GDM1 (cell line): ENCODE measurements at regions not wholly inside any gene's neighbourhood (a gene's known extent, or its start where the extent isn't known, plus 50 kb on each side); places are given as distances from the start of the nearest gene placed in this dataset.
"Not testable (repeated sequence)": the region's sequence is repeated elsewhere in the genome, so short reads cannot be mapped to it uniquely, and the experiment has no call there.

Experiments used
- DNase-seq: peaks from one replicate; lab custom pipeline; 2025; lab: John Stamatoyannopoulos, UW

DNA sequence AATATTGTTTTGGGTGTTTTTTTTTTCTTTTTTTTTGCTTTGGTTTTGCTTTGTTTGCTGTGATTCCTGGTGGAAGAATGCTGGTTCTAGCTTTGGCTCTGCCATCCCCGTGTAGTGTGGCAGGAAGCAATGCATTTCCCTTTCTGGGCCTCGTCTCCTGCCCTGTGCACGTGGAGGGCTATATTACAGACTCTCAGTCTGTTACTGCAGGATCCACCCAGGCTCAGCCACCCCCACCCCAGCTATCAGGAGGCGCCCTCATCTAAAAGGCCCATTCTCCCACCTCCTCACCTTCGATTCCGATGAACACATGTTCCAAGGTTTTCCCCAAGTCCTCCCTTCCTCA is 152.3 kb downstream of the TFCP2L1 start:
- DNase-seq, result no peak

DNA sequence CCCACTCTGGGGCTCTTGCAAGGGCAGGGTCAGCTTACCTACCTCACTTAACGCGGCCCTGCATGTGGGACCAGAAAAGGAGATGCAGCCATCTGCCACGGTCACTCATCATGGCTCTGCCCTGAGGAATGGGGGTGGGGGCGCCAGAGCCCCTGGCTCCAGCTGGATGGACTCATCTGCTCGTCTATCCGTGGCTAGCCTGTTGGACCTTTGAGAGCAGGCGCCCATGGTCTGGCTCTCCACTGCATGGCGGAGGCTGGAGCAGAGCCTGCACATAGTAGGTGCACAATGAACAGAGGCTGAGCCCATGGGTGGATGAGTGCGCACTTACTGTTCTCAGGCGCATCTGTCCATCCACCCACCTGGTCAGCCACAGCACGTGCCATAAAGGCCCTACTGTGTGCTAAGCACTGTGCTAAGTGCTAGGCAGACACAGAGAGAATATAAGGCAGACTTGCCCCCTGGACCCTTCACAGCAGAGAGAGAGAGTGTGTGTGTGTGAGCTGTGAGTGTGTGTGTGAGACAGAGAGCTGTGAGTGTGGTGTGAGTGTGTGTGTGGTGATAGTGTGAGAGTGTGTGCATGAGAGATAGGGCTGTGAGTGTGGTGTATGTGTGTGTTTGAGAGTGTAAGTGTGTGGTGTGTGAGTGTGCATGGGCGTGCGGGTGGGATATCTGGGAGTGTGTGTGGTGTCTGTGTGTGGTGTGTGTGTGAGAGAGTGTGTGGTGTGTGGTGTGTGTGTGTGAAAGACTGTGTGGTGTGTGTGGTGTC is 151.3 kb downstream of the TFCP2L1 start:
- DNase-seq, result no peak

DNA sequence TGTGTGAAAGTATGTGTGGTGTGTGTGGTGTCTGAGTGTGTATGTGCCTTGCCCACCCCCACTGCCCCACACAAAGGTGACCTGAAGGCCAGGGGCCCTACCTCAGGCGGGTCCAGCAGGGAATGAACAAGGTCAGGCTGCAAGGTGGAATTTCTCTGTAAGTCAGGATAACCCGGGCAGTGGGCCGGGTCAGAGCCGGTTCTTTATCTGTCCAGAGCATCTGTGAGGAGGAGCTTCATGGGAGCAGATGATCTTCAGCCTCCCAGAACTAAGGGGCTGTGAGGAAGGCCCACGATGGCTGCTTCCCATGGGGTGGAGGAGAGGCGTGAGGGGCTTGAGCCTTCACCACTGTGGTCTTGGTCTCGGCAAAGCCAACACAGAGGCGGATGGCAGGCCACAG is 150.3 kb downstream of the TFCP2L1 start:
- DNase-seq, result no peak

DNA sequence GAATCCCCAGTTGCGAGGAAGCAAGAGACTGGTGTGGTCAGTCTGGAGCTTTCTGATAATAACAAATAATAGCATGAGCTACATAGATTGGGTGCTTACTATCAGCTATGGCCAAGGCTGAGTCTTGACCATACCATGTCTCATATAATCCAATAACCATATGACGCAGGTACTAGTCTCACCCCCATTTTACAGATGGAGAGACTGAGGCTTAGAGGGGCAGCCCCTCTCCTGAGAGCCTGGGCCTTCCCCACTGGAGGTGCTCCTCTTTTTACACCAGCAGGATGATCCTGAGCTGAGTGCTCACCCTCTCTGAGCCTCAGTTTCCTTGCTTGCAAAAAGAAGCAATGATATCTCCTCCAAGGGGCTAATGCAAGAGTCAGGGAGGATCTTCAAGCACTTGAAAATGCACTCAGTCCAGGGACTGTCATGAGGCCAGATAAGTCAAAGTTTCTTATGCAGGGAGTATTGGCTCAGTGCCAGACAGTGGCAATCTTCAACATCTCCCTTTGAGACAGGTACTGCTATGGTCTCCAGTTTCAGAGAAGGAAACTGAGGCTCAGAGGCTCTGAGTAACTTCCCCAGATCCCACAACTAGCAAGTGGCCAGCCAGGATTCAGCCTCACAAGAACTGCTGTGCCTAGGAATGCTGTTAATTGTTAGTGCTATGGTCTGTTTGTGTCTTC is 149.7 kb downstream of the TFCP2L1 start:
- no peak for DNase-seq

DNA sequence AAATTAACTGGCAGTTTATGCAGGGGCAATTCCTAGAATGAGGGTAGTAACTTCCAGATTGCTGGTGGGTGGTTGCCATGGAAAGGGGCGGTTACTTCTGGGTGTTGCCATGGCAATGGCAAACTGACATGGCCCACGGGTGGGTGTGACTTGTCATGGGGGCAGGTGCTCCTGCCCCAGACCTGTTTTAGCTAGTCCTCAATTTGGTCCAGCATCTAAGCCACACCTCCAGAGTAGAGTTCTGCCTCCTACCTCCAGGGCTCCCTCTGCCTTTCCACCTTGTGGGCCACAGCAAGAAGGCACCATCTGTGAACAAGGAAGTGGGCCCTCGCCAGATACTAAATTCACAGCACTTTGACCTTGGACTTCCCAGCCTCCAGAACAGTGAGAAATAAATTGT is 148.7 kb downstream of the TFCP2L1 start:
- no peak for DNase-seq

DNA sequence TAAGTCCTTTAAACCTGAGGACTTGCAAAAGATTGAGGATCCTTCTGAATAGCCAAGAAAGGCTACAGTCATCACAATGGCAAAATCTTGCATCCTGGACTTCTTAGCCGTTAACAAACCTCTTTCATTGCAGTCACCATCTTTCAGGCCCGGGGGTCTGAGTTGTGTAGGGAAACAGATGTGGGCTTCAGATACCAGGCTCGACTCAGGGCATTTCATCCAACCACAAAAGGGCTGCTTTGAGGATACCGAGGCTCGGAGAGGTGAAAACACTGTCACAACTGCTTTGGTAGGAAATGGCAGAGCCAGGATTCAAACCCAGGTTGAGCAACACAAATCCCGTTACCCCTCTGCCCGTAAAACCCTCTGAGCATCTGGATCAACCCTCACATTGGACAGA is 147.4 kb downstream of the TFCP2L1 start:
- no peak for DNase-seq

DNA sequence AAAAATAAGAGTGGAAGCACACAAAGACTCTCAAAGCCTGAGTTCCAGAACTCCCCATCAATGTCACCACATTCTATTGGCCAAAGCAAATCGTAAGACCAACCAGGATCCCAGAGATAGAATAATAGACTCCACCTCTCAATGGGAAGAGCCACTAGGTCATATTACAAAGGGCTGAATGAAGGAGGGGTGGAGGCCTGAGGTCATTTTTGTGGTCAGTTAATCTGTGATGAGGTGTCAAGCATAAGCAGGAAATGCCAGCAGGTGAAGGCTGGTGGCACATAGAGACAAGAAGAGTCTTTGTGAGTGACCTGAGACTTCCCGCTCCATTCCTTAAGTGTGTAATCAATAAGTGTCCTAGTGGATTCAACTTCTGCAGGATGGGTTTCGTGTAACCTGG is 144.3 kb downstream of the TFCP2L1 start:
- DNase-seq, result no peak

DNA sequence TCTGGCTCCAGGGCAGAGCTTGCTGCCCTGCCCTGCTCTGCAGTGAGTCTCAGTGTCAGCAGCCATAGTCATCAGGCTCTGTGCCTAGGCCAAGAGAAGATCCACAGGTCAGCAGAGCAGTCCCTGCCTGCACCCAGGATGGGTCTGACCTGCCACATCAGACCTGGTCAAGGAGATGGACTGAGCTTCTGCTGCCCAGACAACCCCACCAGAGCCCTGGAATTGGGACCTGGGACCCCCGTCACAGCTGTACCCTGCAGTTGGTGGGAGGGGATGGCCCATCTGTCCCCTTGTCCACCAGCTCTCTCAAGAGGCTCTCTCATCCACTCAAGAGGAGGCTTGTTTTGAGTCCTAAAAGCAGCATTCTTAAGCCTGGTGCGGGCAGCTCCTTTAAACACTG is 142.6 kb downstream of the TFCP2L1 start:
- no peak for DNase-seq

DNA sequence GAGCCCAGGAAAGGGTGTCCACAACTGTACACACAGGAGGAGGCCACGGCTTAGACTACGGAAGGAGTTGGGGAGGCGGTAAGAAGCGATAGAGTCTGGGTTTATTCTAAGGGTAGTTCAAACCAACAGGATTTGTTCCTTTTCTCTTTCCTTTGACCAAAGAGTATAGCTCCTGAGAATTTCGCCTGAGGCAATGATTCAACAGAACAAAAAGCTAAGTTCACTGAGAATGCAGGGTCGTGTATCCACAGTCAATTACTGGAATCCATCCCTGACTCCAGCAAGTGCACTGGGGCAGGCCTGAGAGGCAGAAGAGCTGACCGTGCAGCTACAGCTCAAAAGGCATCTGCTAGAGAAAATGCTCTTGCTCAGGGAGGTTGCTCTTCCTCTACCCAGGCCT is 140.9 kb downstream of the TFCP2L1 start:
- no peak for DNase-seq

DNA sequence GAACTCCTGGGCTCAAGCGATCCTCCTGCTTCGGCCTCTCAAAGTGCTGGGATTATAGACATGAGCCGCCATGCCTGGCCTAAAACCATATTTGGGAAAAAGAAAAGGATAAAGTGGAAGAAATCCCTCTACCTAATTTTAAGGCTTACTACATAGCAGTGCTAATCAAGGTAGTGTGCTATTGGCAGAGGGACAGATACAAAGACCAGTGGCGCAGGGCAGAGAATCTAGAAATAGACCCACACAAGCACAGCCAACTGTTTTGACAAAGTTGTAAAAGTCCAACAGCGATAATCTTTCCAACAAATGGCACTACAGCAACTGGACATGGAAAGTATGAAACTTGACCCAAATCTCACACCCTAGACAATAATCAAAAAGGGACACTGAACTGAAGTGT is 138.4 kb downstream of the TFCP2L1 start:
- no peak for DNase-seq

DNA sequence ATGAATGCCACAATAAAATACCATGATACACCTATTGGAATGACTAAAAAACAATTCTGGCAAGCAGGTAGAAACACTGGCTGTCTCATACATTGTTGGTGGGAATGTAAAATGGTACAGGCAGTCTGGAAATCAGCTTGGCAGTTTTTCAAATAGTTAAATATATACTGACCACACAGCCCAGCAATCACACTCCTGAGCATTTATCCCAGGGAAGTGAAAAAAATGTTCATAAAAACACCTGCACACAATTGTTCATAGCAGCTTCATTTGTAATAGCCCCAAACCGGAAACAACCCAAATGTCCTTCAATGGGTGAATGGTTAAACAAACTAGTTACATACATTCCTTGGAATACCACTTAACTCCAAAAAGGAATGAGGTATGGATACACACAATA is 137.2 kb downstream of the TFCP2L1 start:
- DNase-seq, result no peak

DNA sequence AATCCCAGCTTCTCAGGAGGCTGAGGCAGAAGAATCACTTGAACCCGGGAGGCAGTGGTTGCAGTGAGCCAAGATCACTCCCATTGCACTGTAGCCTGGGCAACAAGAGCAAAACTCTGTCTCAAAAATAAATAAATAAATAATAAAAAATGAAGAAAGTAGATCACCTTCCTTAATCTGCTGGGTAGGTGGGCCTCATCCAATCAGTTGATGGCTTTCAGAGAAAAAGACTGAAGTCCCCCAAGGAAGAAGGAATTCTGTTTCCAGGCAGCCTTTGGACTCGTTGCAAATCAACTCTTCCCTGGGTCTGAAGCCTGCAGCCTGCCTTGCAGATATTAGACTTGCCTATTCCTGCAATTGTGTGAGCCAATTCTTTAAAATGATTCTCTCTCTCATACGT is 136.5 kb downstream of the TFCP2L1 start:
- no peak for DNase-seq

DNA sequence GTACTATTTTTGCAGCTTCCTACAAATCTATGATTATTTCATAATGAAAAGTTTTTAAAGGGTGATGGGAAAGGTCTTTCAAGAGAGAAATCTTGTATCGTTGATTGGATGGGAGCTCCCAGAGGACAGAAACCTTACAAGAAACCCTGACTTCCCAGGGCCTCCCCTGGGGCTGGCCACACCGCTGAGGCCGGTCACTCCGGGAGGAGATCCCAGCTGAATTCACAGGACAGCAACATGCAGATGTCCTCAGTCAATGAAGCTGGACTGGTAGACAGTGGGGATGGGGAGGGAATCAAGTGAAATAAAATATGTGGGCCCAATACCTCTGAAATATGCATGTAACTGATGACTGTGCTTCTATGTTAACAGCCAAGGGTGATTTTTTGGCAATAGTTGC is 135.6 kb downstream of the TFCP2L1 start:
- DNase-seq, result no peak

DNA sequence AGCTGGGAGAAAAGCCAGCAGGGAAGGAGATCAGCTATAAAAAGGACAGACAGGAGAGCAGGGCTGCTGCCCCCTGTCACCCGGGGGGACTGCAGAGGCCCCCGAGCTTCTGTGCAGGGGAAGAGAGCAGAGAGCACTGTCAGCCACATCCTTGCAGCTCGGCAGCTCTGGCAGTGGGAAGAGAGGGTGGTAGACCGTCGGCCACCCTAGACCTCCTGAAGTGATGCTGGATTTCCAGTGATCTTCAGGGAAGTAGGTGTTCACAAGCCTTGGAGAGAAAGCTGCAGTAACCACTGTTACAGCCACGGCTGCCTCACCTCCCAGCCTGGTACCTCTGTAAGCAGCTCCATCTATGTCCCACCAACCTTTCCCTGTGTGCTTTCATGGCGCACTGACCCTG is 134.9 kb downstream of the TFCP2L1 start:
- no peak for DNase-seq

DNA sequence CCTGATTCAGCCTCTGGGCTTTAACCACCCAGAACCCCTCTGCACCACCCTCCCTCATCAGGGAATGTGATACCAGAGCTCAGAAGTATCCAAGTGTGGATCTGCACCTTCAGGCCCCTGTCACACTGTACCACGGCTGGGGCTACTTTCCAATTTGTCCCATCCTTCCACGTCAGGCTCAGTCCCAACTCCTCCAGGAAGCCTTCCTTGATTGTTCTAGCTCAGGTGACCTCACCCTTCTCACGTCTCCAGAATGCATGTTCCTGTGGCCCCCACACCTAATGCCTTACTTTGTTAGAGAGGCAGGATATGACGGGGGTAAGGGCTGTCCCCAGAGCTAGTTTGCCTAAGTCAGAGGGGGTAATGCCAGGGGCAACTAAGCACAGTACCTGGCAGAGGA is 134.3 kb downstream of the TFCP2L1 start:
- DNase-seq, result no peak

DNA sequence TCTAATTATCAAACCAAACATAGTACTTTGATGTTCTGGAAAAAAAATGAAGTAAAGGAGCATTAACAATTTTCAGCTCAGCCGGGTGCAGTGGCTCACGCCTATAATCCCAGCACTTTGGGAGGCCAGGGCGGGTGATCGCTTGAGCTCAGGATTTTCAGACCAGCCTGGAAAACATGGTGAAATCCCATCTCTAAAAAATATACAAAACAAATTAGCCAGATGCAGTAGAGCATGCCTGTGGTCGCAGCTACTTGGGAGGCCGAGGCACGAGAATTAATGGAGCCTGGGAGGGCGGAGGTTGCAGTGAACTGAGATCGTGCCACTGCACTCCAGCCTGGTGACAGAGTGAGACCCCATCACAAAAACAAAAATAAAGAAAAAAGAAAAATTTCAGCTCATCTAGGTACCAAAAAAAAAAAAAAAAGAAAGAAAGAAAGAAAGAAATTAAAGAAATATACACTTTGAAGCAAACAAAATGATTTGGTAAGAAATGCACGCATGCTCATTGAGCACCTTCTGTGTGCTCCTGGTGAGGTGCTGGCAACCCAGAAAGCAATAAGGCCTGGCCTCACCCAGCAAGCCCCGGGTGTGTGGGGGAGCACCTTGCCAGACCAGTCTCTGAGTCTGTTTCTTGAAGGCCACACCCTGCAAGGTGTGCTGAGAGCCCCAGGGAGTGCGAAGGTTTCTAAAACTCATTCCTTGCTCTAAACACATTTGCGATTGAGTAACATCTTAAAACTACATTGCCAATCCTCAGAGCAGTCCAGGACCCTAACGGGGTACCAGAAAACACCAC is 133.5 kb downstream of the TFCP2L1 start:
- no peak for DNase-seq

DNA sequence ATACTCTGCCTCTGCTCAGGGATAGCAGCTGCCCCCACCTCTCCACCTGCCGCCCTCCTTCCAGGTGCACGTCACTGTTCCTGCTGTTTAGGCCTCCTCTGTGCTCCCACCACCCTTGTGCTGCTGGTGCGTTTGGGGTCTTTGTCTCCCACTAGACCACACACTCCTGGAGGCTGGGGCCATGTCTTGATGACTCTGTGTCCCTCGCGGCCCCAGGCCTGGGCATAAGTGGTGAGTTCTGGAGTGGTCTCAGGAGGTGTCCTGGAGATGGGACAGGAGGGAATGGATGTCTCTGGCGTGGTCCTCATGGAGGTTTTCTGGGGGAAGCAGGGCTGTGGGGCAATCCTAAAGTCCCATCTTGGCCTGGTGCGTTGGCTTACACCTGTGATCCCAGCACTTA is 132.1 kb downstream of the TFCP2L1 start:
- DNase-seq, result no peak

DNA sequence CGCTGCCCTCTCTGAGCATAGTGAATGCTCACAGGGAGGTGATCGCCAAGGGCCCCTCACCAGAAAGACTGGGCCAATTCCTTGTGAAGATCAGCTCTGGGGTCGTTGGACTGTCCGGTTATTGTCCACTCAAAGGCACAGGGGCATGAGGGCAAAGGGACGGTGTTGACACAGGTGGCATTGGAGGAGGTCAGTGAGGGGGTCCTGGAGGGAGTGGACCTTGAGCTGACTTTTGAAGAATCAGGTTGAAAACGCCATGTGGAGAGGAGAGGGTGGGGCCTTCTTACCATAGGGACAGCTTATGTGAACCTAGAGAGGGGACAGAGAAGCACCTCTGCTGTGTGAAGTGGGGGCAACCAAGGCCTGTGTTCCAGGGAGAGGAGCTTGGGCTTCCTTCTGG is 131.5 kb downstream of the TFCP2L1 start:
- DNase-seq, result no peak

DNA sequence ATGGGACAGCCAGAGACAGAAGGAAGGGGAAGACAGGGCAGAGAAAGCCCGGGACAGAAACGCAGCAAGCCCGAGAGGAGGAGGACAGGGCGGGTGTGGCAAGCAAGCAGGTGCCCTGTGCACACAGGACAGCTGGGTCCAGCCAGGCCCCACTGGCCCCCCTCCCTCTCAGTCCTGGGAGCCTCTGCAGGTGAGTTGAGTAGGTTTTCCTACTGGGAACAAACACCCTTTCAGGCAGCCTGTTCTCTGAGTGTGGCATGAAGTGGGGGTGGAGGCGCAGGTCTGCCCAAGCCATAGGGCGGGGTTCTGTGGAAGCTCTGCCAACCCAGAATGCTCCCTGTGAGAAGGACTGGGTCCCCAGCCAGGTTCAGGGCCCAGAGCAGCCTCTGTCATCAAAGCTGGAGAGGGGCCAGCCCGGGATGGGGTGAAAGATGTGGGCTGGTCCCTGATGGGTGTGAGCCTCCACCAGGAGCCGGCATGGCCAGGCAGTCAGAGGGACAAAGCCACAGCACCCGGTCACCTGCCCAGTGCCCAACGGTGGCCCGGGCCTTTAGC is 129.4 kb downstream of the TFCP2L1 start:
- no peak for DNase-seq

DNA sequence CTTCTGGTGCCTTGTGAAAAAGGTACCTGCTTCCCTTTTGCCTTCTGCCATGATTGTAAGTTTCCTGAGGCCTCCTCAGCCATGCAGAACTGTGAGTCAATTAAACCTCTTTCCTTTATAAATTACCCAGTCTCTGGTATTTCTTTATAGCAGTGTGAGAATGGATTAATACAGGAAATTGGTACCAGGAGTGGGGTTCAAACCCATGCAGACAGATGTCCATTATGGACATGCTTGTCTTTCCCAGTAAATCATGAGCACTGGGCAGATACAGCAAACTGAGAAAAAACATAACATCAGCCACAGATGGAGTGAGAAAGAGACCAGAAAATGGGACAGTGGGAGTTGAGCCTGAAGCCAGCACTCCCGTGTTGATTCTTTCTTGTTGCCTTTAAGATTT is 127.5 kb downstream of the TFCP2L1 start:
- not testable (repeated sequence) for DNase-seq

DNA sequence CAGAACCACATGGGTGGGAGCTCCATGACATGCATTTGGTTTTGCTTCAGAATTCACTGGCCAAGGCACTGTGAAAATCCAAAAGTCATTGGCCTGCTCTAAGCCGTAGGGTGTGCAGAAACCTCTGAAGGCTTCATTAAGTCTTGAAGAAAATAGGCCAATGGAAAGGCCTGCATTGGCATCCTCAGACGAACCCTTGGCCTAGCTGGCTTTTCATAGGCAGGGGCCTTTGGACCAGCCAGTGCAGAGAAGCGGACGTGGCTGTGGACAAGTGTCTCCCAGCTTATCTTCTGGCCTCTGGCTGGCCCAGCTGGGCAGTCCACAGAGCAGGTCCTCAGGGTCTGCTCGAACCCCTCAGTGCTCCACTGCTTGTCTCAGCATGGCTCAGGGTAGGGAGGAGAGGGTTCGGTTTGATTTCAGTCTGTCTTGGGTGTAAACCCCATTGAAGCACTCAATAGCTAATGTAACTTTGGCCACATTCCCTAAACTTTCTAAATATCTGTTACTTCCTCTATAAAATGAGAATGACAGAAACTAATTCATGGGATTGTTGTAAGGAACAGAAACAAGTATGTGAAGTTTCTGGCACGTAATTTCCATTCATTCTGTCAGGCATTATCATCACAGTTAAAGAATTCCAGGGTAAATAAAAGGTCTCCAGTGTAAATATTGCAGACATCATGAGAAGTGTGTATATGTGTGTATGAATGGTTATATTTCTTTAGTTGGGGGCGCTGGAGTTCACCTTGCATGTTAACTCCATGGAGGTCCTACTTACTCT is 125.5 kb downstream of the TFCP2L1 start:
- DNase-seq, result no peak

DNA sequence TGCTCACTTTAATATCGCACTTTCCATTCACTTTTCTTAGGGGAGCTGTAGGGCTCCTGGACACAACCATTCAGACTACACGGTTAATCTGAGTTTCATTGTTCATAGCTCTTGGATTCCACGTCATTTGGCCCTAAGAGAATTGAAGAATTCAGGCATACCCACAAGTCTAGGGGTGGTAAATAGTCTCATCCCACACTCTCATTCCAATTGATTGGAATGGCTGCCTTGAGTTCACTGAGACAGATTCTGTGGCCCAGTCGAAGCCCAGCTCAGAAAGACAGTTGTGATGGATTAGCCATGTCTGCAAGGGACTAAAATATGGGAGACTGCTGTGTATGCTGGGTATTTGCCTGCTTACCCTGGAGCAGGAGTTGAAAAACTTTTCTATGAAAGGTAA is 124.6 kb downstream of the TFCP2L1 start:
- DNase-seq, result no peak
